ENCODE measurements at regions not wholly inside any gene's neighbourhood (a gene's known extent, or its start where the extent isn't known, plus 50 kb on each side); places are given as distances from the start of the nearest gene placed in this dataset.

DNA sequence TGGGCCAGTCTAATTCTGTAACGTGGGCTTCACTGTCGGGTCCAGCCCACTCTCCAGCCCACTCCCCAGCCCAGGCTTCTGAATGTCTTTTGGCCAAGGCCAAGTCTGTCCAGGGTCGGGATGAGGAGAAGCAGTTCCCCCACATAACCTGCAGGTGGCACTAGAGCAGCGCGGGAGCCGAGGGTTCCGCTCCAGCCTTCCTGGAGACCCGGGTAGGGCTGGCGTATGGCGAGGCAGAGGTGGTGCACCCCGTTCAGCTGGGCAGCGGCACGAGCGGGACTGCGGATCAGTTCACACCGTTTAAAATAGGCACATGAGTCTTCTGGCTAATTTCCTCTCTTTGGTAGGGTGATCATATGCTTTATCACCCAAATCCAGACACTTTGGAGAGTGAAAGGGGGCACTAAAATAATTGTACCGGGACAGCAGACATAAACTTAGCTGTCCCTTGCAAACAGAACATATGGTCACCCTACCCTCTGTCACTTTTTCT is 185.9 kb downstream of the MSX2 start:
- TF ChIP-seq POLR2A (IDR thresholded peaks at IDR 0.05; ENCODE audit: extremely low read depth, insufficient read length): no peak
- TF ChIP-seq, protein P1, sequence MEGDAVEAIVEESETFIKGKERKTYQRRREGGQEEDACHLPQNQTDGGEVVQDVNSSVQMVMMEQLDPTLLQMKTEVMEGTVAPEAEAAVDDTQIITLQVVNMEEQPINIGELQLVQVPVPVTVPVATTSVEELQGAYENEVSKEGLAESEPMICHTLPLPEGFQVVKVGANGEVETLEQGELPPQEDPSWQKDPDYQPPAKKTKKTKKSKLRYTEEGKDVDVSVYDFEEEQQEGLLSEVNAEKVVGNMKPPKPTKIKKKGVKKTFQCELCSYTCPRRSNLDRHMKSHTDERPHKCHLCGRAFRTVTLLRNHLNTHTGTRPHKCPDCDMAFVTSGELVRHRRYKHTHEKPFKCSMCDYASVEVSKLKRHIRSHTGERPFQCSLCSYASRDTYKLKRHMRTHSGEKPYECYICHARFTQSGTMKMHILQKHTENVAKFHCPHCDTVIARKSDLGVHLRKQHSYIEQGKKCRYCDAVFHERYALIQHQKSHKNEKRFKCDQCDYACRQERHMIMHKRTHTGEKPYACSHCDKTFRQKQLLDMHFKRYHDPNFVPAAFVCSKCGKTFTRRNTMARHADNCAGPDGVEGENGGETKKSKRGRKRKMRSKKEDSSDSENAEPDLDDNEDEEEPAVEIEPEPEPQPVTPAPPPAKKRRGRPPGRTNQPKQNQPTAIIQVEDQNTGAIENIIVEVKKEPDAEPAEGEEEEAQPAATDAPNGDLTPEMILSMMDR (IDR thresholded peaks at IDR 0.05; ENCODE audit: low read depth, low read length): peak; percentile 87

Measured in NB4 (cell line).